ENCODE measurements at regions not wholly inside any gene's neighbourhood (a gene's known extent, or its start where the extent isn't known, plus 50 kb on each side); places are given as distances from the start of the nearest gene placed in this dataset.

DNA sequence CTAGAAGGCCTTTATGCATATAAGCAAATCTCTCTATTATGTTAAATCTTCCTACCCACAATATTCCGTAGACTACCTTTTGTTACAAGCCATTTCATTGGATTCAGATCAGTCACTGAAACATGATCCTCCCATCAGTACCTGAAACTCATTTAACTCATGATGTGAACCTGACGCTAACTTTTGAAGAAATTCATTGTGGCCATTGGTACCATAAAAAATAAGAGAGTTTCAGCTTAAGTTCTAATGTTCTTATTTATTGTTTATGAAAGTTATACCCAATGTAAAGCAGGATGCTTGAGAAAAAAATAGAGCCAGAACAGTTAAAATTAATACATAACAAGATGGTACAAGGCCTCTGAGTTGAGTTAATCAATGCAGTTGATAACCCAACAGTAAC, 439.6 kb downstream of the KCNJ2 start:
- TF ChIP-seq, protein P1, sequence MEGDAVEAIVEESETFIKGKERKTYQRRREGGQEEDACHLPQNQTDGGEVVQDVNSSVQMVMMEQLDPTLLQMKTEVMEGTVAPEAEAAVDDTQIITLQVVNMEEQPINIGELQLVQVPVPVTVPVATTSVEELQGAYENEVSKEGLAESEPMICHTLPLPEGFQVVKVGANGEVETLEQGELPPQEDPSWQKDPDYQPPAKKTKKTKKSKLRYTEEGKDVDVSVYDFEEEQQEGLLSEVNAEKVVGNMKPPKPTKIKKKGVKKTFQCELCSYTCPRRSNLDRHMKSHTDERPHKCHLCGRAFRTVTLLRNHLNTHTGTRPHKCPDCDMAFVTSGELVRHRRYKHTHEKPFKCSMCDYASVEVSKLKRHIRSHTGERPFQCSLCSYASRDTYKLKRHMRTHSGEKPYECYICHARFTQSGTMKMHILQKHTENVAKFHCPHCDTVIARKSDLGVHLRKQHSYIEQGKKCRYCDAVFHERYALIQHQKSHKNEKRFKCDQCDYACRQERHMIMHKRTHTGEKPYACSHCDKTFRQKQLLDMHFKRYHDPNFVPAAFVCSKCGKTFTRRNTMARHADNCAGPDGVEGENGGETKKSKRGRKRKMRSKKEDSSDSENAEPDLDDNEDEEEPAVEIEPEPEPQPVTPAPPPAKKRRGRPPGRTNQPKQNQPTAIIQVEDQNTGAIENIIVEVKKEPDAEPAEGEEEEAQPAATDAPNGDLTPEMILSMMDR (IDR thresholded peaks at IDR 0.05), result no peak
- no peaks in the 10 kb centered on the region for H3K36me3 ChIP-seq

DNA sequence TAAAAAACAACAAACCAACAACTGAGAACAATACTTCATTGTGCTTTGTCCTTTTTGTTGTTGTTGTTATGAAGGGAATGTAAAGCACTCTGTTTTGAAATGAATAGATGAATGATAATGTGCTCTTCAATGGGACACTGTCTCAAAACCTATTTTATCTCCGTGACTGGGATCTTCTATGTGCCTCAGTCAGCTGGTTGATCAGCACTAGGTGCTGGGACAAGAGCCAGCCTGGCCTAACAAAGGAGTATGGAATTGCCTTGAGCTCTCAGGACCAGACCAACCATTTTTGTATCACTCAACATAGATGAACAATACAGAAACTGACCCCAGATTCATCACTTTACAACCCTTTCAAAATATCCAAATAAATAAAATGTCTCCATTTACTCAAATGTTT, 440.2 kb downstream of the KCNJ2 start:
- H3K9me3 ChIP-seq, result no peaks in the 10 kb centered on the region
- no peaks in the 10 kb centered on the region for H3K27me3 ChIP-seq (ENCODE audit: low read depth)
- no peak overlapping the region for H3K4me3 ChIP-seq
- intact Hi-C loops (cut with DNase I), result no loop called here
- no peaks in the 10 kb centered on the region for H3K36me3 ChIP-seq
- no peak overlapping the region for H3K27ac ChIP-seq
- TF ChIP-seq, protein P1 (IDR thresholded peaks at IDR 0.05), result no peak
- H3K4me1 ChIP-seq, result no peaks in the 10 kb centered on the region
- ATAC-seq, result no peak
- DNase-seq, result no peak

More for the DNA sequence above, 439.6 kb downstream of the KCNJ2 start:
- Histone ChIP-seq H3K4me1 (no peaks in the 10 kb centered on the region), H3K27ac (no peak overlapping the region), H3K4me3 (no peak overlapping the region), H3K27me3 (ENCODE audit: low read depth) (no peaks in the 10 kb centered on the region), H3K9me3 (no peaks in the 10 kb centered on the region)
- DNase-seq, result no peak
- intact Hi-C loops (cut with DNase I), result no loop called here
- ATAC-seq, result no peak

GRCh38 chr17:70610161-70610560, 440.8 kb downstream of the KCNJ2 start:
- H3K9me3 ChIP-seq, result no peaks in the 10 kb centered on the region
- intact Hi-C loops (cut with DNase I), result no loop called here
- H3K4me3 ChIP-seq, result no peak overlapping the region
- H3K36me3 ChIP-seq, result no peaks in the 10 kb centered on the region
- no peaks in the 10 kb centered on the region for H3K27me3 ChIP-seq (ENCODE audit: low read depth)
- H3K27ac ChIP-seq, result no peak overlapping the region
- TF ChIP-seq, protein P1 (IDR thresholded peaks at IDR 0.05), result no peak
- DNase-seq (no peak), ATAC-seq (no peak)
- no peaks in the 10 kb centered on the region for H3K4me1 ChIP-seq

DNA sequence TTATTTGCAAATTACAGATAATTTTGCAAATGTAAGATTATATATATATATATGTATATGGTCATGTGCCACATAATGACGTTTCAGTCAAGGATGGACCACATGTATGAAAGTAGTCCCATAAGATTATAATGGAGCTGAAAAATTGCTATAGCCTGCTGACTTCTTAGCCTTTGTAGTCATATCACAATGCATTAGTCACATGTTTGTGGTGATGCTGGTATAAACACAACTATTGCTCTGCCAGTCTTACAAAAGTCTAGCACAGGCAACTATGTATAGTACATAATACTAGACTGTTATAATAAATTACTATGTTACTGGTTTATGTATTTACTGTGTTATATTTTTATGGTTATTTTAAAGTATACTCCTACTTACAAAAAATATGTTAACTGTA, 444.3 kb downstream of the KCNJ2 start:
- ATAC-seq (no peak), DNase-seq (no peak)
- no peak overlapping the region for H3K27ac ChIP-seq
- H3K27me3 ChIP-seq (ENCODE audit: low read depth), result no peaks in the 10 kb centered on the region
- intact Hi-C loops (cut with DNase I), result no loop called here
- TF ChIP-seq, protein P1 (IDR thresholded peaks at IDR 0.05), result no peak
- no peaks in the 10 kb centered on the region for H3K36me3 ChIP-seq
- no peak overlapping the region for H3K4me3 ChIP-seq
- no peaks in the 10 kb centered on the region for H3K9me3 ChIP-seq
- H3K4me1 ChIP-seq, result no peaks in the 10 kb centered on the region

DNA sequence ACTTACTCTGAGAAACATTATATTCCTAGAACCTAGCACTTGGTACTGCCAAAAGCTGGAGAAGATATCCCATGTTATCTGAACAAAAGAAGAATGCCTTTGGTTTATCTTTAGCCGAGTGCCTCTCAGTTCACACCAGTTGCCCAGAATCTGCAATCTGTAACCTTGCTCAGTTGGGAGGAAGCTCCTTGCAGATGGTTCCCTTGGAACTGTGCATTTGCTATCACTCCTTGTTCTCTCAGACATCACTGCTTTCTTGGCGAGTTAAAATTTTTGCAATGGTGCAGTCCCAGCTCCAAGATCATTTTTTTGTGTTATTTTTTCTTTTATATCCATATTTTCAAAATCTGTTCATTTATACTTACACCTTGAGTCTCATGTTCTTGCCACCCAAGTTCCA, 446.5 kb downstream of the KCNJ2 start:
- intact Hi-C loops (cut with DNase I), result no loop called here
- Histone ChIP-seq H3K36me3 (no peaks in the 10 kb centered on the region), H3K27ac (no peak overlapping the region), H3K27me3 (ENCODE audit: low read depth) (no peaks in the 10 kb centered on the region), H3K4me1 (no peaks in the 10 kb centered on the region), H3K9me3 (no peaks in the 10 kb centered on the region), H3K4me3 (no peak overlapping the region)
- ATAC-seq (no peak), DNase-seq (no peak)
- TF ChIP-seq, protein P1 (IDR thresholded peaks at IDR 0.05), result no peak

- intact Hi-C loops (cut with DNase I), result no loop called here
- Histone ChIP-seq H3K27me3 (ENCODE audit: low read depth) (no peaks in the 10 kb centered on the region), H3K9me3 (no peaks in the 10 kb centered on the region), H3K27ac (no peak overlapping the region), H3K4me1 (no peaks in the 10 kb centered on the region), H3K4me3 (no peak overlapping the region), H3K36me3 (no peaks in the 10 kb centered on the region)
- no peak for DNase-seq
- TF ChIP-seq, protein P1 (IDR thresholded peaks at IDR 0.05), result no peak
- ATAC-seq, result no peak
Observed at GRCh38 chr17:70618641-70619040, 449.3 kb downstream of the KCNJ2 start.

Measured in lower lobe of right lung (tissue), 2 donors.